CD4-positive, alpha-beta T cell (primary cell): ENCODE measurements at regions not wholly inside any gene's neighbourhood (a gene's known extent, or its start where the extent isn't known, plus 50 kb on each side); places are given as distances from the start of the nearest gene placed in this dataset.
"Not testable (repeated sequence)": the region's sequence is repeated elsewhere in the genome, so short reads cannot be mapped to it uniquely, and the experiment has no call there.

Experiments
- ATAC-seq: fragments of 200-7000 bp; cut with Tn5 transposase; one replicate; pipeline ENCODE4 v1.10.0; 2022; ENCODE audit warnings: mild to moderate bottlenecking; ENCODE audit not compliant: poor library complexity
- CTCF ChIA-PET: fragments of 350-600 bp; sonication (Branson Sonifier 250); formaldehyde crosslinking; loops from one replicate; lab custom pipeline; 2021; ENCODE audit warnings: antibody characterized with exemption, inconsistent platforms; lab: Charles Lee
- POLR2A ChIA-PET: fragments of 350-600 bp; sonication (Branson Sonifier 250); formaldehyde crosslinking; loops from one replicate; lab custom pipeline; 2021; ENCODE audit warnings: antibody characterized with exemption, inconsistent platforms; lab: Charles Lee
- DNase-seq, 14 experiments: peaks; one replicate each; pipeline ENCODE4 v3.0.0-alpha.2; 2013 to 2020; ENCODE audit warnings: mixed read lengths in 2 of 14
- H3K27ac ChIP-seq, 2 donors: one replicate each; pipeline versions ENCODE4 v1.5.1 to v1.7.0; 2013; ENCODE audit warnings: low read length in 2 of 2, low read depth in 1 of 2, mild to moderate bottlenecking in 1 of 2
- H3K27me3 ChIP-seq, 2 experiments: 1 replicate in 1 of 2; 2 replicates in 1 of 2; pipeline versions ENCODE4 v1.6.1 to v1.7.0; 2013; ENCODE audit warnings: low read length in 2 of 2, control low read depth in 1 of 2, mild to moderate bottlenecking in 1 of 2, moderate library complexity in 1 of 2; ENCODE audit not compliant: insufficient read depth in 2 of 2, control insufficient read depth in 1 of 2
- H3K36me3 ChIP-seq: one replicate; pipeline ENCODE4 v1.6.1; 2013; ENCODE audit warnings: low read length, control low read depth; ENCODE audit not compliant: insufficient read depth
- H3K4me1 ChIP-seq: one replicate; pipeline ENCODE4 v1.6.1; 2013; ENCODE audit warnings: low read length, control low read depth; ENCODE audit not compliant: insufficient read depth
- H3K4me3 ChIP-seq: one replicate; pipeline ENCODE4 v1.5.1; 2013; ENCODE audit warnings: mild to moderate bottlenecking, low read length, moderate library complexity
- H3K9me3 ChIP-seq, 2 experiments: 1 replicate in 1 of 2; 2 replicates in 1 of 2; pipeline versions ENCODE4 v1.6.1 to v1.7.0; 2013; ENCODE audit warnings: low read length in 2 of 2, mild to moderate bottlenecking in 2 of 2, control low read depth in 1 of 2, moderate library complexity in 1 of 2; ENCODE audit not compliant: control insufficient read depth in 1 of 2, insufficient read depth in 1 of 2
- H3K27ac Mint-ChIP-seq: one replicate; pipeline ENCODE4 v1.8.0; 2020; ENCODE audit warnings: mixed read lengths
- H3K27me3 Mint-ChIP-seq: one replicate; pipeline ENCODE4 v1.8.0; 2021; ENCODE audit warnings: mixed read lengths
- H3K36me3 Mint-ChIP-seq: one replicate; pipeline ENCODE4 v1.8.0; 2021; ENCODE audit warnings: low read depth, mixed read lengths
- H3K4me1 Mint-ChIP-seq: one replicate; pipeline ENCODE4 v1.8.0; 2021; ENCODE audit warnings: low read depth, mixed read lengths
- H3K4me3 Mint-ChIP-seq: one replicate; pipeline ENCODE4 v1.8.0; 2020; ENCODE audit warnings: mild to moderate bottlenecking, mixed read lengths
- H3K9me3 Mint-ChIP-seq: one replicate; pipeline ENCODE4 v1.8.0; 2020; ENCODE audit warnings: mixed read lengths
- CTCF ChIP-seq: fragments of 200-600 bp; IDR thresholded peaks from one replicate; pipeline ENCODE4 v1.8.0; 2022; ENCODE audit warnings: antibody characterized with exemption, mild to moderate bottlenecking
- intact Hi-C, 2 experiments: fragments of 100-400 bp; cut with DNase I in 1 of 2; cut with micrococcal nuclease in 1 of 2; formaldehyde crosslinking; loops; one replicate each; pipeline versions ENCODE4 v1.15.1 to v1.9.0; 2023 to 2025; cut with DNase I, micrococcal nuclease

DNA sequence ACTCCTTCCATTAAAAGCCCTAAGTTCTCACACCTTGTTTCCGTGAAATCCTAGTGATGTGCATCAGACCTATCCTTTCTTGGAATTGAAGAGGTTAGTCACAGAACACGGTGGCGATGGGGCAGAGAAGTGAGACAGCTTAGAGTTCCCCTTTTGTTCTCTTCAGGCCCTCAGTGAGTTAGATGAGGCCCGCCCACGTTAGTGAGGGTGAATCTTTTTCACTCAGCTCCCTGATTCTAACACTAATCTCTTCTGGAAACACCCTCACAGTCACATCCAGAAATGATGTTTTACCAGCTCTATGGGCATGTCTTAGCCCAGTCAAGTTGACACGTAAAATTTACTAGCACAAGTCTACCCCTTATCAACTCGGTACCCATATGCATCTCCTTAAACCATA, 172.7 kb upstream of the NOX3 start:
- intact Hi-C loops = no loop called here
- Mint-ChIP-seq H3K27me3 (no peaks in the 10 kb centered on the region), H3K4me3 (no peak overlapping the region), H3K36me3 (no peaks in the 10 kb centered on the region), H3K4me1 (no peaks in the 10 kb centered on the region), H3K9me3 (peaks cover 2% of the 10 kb centered on the region), H3K27ac (no peak overlapping the region)
- Histone ChIP-seq H3K4me1 (no peaks in the 10 kb centered on the region), H3K9me3 (no peaks in the 10 kb centered on the region), H3K27ac (no peak overlapping the region), H3K27me3 (no peaks in the 10 kb centered on the region), H3K4me3 (no peak overlapping the region), H3K36me3 (no peaks in the 10 kb centered on the region)
- no peak for TF ChIP-seq CTCF
- ATAC-seq (no peak), DNase-seq (no peak)
- ChIA-PET CTCF (no interaction called here), POLR2A (no interaction called here)

DNA sequence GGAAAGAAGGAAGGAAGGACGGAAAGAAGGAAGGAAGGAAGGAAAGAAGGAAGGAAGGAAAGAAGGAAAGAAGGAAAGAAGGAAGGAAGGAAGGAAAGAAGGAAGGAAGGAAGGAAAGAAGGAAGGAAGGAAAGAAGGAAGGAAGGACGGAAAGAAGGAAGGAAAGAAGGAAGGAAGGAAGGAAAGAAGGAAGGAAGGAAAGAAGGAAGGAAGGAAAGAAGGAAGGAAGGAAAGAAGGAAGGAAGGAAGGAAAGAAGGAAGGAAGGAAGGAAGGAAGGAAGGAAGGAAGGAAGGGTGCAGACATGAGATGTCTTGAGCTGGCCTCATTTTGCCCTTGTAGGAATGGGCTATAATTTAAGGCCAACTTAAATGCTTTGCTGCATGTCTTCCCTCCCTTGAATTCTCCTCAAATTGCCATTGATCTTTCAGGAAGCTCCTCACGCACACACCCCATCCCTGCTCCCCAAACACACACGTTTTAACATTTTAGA, 172.1 kb upstream of the NOX3 start:
- DNase-seq, POLR2A ChIA-PET, H3K9me3 ChIP-seq, H3K27me3 Mint-ChIP-seq, H3K4me3 Mint-ChIP-seq, H3K36me3 Mint-ChIP-seq, H3K27ac ChIP-seq, H3K9me3 Mint-ChIP-seq, H3K36me3 ChIP-seq, H3K4me1 ChIP-seq, ATAC-seq, CTCF ChIA-PET, H3K27me3 ChIP-seq, H3K4me1 Mint-ChIP-seq, H3K4me3 ChIP-seq, H3K27ac Mint-ChIP-seq, intact Hi-C loops: not testable (repeated sequence)

DNA sequence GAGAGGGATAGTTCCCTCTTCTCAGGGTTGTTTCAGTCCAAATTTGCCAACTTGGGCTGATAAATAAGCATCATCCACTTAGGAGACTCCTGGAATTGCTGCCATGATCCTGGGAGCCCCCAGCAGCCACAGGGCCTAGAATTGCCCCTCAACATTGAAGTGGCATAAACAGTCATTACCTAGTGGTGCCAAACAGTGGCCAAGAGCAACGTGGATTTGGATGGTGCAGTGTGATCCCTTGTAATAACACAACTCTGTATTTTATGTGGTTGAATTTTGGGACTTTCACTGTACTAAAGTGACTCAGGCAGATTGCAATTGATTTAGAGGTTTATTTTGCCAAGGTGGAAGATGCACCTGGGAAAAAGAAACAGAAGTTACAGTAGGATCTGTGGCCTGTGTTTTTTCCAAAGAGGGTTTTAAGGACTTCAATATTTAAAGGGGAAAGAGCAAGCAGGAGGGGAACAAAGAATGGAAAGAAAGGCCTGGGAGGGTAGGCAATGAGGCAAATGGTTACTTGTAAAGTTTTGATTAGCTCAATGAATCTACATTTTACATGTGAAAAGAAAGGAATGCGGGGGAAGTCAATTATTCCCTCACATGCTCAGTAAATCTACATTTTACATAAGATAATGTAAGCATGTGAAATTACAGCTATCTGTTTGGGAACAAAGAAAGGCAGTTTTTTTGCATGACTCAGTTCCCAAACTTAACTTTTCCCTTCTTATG, 168.0 kb upstream of the NOX3 start:
- Histone ChIP-seq H3K27me3 (no peaks in the 10 kb centered on the region), H3K4me3 (no peak overlapping the region), H3K36me3 (no peaks in the 10 kb centered on the region), H3K27ac (no peak overlapping the region), H3K4me1 (no peaks in the 10 kb centered on the region), H3K9me3 (no peaks in the 10 kb centered on the region)
- H3K4me1 Mint-ChIP-seq = no peaks in the 10 kb centered on the region
- CTCF ChIA-PET = no interaction called here
- no peaks in the 10 kb centered on the region for H3K9me3 Mint-ChIP-seq
- H3K36me3 Mint-ChIP-seq = no peaks in the 10 kb centered on the region
- H3K4me3 Mint-ChIP-seq = no peak overlapping the region
- no peaks in the 10 kb centered on the region for H3K27me3 Mint-ChIP-seq
- no peak for TF ChIP-seq CTCF
- intact Hi-C loops = no loop called here
- no peak for DNase-seq
- POLR2A ChIA-PET = no interaction called here
- no peak for ATAC-seq
- no peak overlapping the region for H3K27ac Mint-ChIP-seq

DNA sequence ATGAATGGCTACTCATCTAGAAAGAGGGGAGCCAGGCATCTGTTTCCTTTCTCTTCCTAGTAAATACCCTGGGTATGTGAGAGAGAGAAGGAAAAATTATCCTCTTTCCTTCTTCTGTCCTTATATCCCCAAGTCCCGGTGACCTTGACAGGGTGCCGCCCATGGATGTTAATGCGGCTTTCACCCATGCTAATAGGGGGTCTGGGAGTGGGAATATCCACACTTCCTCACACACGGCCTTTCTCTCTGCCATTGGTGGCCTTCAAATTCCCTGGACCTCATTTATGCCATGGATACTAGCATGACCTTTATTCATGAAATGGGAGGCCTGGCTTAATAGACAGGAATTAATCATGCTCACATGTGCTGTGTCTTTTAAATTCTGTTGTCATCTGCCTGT, 159.0 kb upstream of the NOX3 start:
- Mint-ChIP-seq H3K27me3 (no peaks in the 10 kb centered on the region), H3K4me1 (no peaks in the 10 kb centered on the region), H3K4me3 (no peak overlapping the region), H3K36me3 (no peaks in the 10 kb centered on the region), H3K9me3 (peaks cover 3% of the 10 kb centered on the region), H3K27ac (no peak overlapping the region)
- peaks cover 5 to 22% of the 10 kb centered on the region in 2 experiments for H3K9me3 ChIP-seq
- H3K27ac ChIP-seq = no peak overlapping the region
- CTCF ChIA-PET = no interaction called here
- no peak for TF ChIP-seq CTCF
- H3K4me3 ChIP-seq = no peak overlapping the region
- H3K27me3 ChIP-seq = no peaks in the 10 kb centered on the region
- H3K4me1 ChIP-seq = no peaks in the 10 kb centered on the region
- DNase-seq = no peak
- no peaks in the 10 kb centered on the region for H3K36me3 ChIP-seq
- POLR2A ChIA-PET = no interaction called here
- no peak for ATAC-seq
- intact Hi-C loops = no loop called here
